Right hindlimb (tissue), 1 donor: ENCODE measurements at regions not wholly inside any gene's neighbourhood (a gene's known extent, or its start where the extent isn't known, plus 50 kb on each side); places are given as distances from the start of the nearest gene placed in this dataset.

Experiments used
- DNase-seq: peaks from one replicate; pipeline ENCODE4 v3.0.0-alpha.2; 2018

DNA sequence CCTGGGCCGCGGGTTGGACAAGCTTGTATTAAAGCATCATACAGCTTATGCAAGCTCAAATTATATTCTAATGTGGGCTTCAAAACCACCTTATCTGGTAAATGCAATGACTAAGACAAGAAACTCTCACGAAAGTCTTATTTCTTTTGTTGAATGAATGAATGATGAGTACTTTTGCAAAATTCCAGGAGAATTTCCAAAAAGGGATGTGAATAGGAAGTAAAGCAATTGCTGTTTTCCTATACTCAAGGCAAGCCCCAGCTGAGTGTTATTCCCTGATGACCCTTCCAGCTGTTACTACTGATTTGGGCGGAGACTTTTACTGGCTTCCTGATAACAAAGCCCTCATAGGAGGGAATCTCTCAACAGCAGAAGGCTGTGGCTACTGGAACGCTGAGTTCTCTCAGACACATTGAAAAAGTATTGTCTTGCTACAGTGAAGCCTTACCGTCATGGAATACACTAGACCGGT, 162.8 kb downstream of the SREK1 start:
- DNase-seq = no peak

DNA sequence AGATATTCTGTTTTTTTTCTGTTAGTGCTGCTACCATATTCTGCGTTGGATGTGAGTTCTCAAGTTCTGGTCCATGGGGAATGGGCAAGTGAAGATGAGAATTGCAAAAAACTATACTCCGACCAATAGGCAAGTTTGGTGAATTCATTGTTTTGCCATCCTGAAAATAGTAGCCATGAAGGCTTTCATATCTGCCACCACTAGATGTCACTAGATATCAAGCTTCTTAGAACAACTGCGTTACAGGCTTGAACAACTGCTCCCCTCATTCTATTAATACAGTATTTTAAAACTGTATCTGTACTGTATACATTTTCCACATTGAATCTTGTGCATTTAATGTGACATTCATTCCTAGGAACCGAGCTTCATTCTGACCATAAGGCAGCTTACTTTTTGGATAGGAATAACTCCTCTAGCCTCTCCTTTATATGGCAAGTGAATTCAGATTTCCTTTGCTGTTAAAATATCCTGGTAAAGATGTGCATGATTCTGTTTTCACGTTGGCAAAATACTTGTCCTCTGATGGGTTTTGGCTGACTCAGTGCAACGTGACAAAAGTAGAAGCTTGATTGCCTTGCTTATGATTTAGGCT, 163.6 kb downstream of the SREK1 start:
- no peak for DNase-seq

DNA sequence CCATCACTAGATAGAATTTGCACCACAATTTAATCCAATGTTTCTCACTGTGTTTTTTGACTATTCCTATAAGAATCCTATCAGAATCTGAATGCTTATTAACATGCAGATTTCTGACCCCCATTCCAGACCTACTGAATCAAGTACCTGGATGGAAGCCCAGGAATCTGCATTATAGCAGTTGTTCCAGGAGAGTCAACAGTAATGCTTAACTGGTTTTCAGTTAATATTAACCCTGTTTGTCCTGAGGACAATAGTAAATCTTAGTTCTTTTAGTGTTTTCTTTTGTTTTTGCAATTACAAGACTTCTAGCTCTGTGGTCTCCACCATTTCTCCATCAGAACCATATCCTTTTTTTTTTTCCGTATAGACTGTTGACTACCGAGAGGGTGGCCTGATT, 168.2 kb downstream of the SREK1 start:
- no peak for DNase-seq

DNA sequence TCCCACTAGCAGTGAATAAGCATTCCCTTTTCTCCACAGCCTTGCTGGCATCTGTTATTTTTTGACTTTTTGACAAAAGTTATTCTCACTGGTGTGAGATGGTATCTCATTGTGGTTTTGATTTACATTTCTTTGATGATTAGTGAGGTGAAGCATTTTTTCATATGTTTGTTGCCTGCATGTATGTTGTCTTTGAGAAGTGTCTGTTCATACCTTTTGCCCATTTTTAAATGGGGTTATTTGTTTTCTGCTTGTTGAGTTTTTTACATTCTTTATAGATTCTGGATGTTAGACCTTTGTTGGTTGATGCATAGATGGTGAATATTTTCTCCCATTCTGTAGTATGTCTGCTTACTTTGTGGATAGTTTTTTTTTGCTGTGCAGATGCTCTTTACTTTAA, 171.7 kb downstream of the SREK1 start:
- DNase-seq = no peak

DNA sequence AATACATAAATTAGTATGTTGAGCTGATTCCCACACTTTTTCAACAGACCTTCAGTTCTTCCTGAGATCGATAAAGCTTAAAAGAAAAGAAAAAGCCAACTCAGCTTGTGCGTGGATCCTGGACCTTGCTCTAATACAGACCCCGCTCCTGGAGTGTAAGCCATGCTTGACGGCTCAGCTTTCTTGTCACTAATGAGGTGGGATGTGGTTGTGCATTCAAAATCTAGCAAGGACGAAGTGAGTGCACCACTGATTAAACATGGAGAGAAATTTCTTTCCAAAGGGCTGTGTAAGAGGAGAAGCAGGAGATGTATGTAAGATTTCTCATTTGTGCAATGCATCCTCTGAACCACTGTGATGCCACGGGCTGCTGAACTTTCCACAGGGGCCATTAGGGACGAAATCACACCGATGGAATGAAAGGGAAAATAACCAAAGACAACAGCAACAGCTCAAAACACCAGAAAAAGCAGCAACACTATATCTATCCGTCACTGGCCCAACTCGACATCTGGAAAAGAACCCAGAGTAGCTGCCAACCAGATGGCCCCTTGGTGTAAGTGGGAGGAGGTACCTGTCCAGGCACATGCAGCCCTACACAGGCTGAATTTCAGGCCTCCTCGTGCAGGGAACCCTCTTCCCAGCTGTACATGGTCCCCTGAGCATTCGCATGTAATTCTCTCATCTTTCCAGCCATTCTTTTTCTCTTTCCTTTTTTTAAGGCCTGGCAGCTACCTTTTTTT, 178.9 kb downstream of the SREK1 start:
- DNase-seq = no peak

DNA sequence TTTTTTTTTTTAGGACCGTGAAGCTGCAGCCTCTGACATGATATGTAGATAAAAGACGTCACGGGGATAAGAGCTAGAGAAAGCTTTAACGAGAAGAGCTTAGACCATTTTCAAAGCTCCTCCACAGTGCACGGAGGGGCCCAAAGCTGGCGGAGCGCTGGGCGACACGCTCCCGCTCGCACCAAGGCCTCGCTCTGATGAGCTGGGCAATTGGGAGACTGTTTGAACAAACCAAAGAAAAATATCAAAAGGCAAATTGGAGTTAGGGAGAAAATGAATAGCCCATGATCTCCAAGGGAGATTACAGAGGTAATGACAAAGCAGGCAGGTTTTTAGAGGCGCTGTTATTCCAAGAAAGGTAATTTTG, 179.4 kb downstream of the SREK1 start:
- no peak for DNase-seq

DNA sequence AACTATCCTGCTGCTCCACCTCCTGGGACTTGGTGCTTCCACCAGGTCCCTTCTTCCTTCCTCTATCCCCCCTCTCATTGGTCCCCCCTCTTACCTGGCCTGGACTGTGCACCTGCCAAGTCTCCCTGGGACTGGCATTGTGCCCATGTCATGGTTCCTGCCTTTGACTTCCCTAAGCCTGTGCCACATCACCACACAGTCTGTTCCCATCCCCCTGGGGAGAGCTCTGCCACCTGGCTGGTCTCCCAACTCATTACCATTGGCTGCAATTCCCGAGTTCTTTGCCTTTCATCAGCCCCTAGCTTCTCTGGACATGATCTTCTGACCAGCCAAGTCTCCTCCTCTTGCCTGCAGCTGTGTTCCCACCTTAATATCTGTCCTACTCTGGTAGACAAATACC, 180.3 kb downstream of the SREK1 start:
- no peak for DNase-seq

DNA sequence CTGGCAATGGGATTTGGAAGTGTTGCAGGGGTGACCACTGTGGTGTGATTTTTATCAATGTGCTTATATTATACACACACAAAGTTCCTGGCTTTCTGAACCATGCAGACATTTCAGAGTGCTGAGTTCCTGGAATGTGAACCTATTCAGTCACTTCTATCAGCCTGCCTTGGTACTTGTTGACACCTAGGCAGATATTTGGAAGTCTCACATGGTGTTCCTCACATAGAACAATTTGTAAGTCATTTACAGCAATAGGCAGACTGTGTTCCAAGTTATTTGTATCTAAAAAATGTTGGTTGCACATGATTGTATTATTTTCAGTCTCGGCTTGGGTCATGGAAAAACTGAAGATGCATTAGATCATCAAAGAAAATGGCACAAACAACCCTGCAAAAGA, 182.2 kb downstream of the SREK1 start:
- DNase-seq = no peak

DNA sequence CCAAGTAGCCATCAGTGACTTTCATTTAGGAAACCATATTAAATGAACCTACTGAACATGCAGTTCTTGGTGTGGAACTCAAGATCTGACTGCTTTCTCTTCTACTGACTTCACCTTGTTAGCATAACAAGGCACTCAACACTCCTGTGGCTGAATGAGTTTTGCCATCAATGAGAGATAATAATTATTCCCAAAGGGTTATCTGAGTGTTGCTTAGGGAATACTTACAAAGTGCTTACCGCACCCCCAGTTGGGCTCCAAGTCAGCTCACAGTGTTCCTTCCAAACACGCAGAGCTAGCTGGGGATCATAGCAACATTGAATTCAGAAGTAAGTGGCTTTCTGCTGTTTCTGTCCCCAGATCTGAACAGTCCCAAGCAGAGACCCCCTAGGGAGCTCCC, 182.9 kb downstream of the SREK1 start:
- DNase-seq = no peak

DNA sequence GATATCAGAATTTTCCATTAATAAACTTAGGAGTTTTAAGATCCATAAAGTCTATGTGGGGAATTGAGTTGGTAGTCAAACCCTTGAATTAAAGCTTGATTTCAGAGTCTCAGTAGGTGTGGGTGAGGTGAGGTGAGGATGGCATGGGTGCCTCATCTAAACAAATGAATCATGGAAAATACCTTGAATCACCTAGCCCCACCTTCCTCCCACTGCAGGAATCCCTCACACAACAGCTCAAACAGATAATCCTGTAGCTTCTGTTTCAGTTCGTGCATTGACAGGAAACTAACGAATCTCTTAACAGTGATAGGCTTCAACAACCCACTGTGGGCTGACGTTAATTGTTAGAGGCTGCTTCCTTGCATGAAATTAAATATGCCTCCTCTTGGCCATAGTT, 185.0 kb downstream of the SREK1 start:
- no peak for DNase-seq

DNA sequence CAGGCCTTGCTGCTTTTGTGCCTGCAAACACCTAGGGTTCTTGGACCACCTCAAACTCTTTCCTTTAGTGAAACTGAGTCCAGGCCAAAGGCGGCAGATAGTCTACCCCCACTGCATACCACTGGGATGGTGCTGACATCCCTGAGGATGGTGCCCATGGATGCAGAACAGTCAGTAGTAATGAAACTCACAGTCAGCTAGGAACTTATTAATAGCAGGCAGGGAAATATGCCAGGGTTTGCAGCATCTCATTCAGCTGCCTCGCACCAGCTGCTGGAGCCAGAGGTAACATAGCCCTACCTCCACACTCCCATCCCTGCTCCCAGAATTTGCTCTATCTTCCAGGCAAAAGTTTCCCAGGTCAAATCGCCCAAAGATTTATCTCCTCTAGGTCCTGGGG, 189.1 kb downstream of the SREK1 start:
- DNase-seq = no peak

DNA sequence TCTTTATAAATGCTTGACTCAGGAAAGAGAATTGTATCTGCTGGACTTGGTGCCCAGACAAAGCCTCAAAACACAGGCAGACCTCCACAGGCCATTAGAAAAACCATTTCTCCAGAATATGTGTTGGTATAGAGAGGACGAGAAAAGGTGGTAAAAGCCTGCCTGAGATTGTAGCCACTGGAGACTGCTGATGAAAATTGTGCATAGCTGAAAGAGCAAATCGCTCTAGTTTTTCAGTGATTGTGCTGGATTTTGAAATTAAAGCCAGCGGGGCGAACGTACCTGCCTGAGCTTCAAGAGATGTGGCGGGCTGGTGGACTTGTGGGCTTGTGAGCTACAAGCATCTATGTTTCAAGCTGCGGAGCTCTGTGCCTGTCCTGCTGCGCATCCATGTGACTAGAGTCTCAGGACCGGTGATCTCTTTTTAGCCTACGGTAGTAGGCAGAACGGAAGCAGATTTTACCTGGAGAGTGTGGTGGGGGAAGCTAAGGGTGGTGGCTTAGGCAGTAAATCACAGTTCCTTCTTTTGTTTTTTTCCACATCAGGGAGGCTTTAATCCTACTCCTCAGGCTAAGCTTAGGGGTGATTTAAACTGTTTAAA, 193.6 kb downstream of the SREK1 start:
- DNase-seq = no peak

DNA sequence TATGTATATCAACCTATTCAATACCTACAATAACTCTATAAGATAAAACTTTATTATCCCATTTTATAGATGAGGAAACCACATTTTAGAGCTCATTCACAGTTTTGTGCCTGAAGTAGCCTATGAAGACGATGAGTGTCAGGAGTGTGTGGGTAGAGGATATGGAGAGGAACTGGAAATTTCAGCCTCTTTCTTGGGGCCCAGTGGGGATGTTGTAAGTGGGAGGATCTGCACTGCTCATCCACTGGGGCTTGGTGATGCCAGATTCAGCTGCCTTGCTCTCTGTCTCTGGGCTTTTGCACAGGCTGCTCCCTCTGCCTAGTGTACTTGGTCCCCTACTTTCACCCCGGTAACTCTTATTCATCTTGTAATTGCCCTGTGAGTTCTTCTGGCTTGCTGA, 194.7 kb downstream of the SREK1 start:
- no peak for DNase-seq

DNA sequence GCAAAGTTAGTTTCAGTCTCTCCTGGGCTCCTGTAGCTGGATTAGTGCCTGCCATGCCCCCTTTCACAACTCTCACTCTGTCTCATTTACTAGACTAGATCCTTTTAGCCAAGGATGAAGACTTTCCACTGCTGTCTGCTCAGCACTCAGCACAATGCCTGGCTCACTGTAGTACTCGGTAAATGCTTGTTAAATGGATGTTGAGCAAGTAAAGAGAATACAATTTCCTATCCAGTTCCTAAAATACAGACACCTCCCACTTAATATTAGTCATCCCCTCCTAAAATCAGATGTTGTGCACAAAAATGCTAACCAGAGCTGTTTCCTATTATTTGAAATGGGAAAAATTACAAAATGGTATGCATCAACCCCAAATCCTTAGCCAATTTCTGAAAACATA, 195.8 kb downstream of the SREK1 start:
- DNase-seq = no peak

DNA sequence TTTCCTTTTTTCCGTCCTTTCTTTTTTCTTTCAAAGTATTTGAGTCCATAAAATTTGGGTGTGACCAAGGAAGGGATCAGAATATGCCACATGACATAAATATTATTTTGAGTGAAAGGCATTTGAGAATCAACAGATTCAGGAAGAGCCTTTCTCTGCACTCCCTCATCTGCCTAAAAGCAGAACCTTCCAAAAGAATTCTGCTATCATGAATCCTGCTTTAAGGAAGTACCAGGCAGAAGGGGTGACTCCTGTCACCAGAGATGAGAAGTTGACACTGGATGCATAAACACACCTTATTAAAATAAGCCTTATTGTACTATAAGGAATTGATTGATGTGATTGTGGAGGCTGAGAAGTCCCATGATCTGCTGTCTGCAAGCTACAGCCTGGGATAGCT, 196.7 kb downstream of the SREK1 start:
- no peak for DNase-seq

DNA sequence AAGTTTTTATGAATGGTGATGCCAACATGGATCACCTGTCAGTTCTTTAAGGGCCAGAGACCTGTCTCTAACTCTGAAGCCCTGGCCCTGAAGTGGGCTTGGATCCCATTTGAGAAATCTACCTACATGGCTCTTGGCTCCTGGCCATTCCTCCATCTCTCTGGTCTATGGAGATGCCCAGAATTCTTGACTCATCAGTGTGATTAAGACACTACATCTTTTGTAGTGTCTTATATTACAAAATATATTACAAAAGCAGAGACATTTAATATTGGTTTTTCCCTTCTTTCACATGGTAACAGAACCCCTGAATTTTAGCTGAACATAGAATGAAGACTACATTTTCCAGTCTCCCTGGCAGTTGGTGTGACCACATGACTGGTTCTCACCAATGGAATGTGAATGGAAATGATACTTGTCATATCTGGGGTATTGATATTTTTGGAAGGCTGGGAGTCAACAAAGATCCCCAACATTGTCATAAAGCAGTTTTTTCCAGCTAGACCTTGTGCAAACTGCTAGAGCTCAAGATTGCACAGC, 198.3 kb downstream of the SREK1 start:
- DNase-seq = no peak

DNA sequence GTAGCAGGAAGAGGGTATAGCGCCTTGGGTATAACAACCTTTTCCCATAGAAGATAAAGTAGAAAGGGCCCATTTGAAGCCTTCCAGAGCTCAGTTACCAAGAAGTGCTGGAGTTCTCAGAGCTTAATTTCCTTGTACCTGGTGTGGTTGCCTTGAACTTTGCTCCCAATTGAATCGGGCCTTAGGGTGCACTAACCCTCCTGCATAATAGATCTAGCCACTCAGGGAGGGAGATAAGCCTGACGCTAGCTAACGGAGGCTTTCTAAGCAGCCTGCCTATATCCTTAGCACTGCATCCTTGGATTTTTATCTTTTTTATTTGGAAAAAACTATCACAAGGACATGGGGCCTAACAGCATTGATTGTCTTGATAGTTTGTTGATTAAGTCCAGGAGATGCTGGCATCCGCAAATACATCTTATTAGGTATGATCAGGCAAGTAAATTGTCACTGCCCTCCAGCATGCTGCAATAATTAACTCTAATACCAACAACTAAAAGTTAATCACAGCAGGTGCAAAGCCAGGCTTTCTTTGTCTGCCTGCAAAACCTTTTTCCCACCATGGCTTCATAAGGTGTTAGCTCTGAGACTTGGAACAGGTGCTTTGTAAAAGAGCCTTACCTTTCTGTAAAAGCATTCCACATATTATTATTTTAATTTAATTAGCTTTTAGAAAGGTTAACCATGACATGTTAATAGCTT, 199.4 kb downstream of the SREK1 start:
- DNase-seq = no peak

DNA sequence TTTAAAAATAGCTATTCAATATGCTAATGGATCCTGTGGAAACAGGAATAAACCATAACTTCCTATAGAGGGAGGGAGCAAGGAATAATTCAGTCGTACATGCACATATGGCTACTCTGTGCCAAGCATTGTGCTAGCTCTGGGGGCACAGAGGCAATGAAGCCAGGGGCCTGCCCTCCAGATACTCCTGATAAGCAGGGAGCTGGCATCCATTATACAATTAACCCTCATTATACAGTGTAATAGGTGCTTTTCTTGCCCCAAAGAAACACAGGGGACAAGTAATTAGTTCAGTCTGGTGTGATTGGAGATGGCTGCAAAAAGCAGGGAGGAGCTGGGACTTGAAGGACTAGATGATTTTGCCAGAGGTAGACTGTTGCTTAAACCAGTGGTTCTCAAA, 200.4 kb downstream of the SREK1 start:
- no peak for DNase-seq

DNA sequence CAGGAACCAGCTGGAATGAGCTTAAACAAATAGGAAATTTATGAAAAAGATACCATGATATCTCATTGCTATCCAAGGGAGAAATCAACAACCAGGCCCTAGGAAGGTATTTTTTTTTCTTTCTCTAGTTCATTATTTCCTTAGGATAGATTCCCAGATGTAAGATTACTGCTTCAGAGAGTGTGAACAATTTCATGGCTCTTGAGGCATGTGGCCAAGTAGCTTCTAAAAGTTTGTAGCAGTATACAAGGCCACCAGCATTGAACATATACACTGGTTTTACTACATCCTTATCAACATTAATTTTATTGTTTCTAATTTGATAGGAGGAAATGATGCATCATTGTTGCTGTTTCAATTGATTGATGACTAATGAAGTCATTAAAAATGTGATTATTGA, 201.2 kb downstream of the SREK1 start:
- DNase-seq = no peak

DNA sequence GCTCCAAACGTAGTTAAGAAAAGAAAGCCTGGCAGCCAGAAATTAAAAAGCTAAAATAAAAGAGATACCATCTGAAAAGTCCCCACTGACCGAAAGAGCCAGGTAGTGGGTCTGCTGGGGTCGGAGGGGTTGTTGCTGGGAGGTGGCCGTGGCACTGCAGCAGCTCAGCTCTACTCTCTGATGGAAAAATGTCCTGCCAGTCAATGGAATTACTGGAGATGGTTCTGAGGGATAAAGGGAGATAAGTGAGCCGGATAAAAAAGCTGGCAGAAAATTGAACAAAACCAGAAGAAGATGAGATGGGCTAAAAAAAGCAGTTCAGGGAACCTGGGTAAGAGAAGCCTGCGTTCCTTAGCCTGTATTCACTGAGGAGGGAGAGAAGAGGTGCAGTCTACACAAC, 202.8 kb downstream of the SREK1 start:
- no peak for DNase-seq

DNA sequence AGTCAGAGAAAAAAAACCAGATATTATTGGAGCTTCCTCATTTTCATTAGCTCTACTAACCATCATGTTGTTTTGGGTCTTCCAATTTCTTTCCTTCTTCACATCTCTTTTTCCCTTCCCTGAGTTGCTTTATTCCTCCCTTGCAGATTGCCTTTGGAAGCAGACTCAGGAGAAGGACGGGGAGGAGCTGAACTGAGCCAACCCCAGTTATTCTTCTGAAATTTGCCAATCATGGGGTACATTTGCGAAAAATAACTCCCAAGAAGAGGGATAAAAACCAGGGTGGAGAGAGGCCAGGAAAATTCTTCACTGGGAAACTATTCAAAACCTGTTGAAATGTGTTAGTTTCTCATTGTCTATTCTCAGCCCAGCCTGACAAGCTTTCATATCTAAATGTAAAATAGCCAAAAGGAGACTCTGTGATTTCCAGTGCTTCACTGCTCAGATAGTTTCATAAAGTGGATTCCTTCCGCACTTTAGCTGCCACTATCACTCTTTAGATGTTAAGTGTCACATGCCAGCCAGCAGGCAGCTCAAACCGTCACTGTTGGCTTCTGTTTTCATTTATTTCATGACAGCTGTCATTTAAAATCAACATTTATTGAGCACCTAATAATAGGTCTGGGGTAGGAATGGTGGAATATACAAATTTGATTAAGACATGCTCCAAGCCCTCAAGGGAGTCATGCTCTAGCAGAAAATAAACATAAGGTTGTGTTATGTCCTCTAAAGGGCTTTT, 204.5 kb downstream of the SREK1 start:
- no peak for DNase-seq

DNA sequence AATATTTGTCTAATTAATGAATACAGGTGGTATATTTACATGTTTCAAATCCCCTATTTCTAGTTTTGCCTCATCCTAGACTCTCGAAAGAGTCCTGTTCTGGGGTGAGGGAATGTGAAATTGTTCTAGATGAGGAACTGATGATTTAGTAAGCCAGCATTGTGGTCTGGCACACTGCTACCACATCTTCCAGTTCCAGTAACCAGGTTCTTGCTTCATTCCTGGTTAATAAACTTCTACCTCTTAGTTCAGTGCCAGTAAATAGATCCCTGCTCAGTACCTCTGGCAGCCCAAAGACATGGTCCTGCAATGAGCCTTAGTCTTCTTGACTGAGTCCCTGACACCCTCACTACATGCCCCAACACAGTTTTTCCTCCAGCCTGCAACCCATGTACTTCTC, 207.7 kb downstream of the SREK1 start:
- DNase-seq = no peak

DNA sequence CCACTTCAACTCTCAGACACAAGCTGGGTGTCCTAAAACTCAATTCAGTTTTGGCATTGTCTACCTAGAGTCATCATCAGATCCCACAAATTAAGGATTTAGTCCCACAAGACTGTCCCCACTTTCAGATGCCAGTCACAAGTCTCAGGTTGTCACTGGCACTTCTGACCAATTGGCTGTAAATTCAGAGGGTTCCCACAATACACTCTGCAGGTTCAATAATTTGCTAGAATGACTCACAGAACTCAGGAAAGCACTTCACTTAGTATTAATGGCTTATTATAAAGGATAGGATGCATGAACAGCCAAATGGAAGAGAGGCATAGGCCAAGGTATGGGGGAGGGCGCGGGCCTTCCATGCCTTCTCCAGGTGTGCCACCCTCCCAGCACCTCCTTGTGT, 209.1 kb downstream of the SREK1 start:
- DNase-seq = no peak
